ENCODE measurements at regions not wholly inside any gene's neighbourhood (a gene's known extent, or its start where the extent isn't known, plus 50 kb on each side); places are given as distances from the start of the nearest gene placed in this dataset.

DNA sequence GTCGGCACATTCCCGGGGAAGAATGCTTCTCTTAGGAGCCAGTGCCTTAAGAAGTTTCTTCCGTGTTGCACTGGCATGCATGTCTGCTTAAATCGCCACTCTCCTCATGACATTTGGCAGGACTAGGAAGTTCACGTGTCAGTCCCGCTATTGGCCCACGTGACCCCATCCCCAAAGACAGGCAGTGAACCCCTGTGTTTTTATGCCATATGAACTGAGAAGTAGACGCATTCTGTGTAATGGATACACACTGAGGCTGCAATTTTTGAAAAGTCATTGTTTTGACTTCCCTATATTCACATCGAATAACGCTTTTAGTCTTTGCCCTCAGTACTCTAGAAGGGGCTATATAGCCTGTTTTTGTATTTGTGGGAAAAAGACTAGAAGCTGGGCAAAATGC is 125.6 kb upstream of the TBL1XR1 start:
- Histone ChIP-seq H3K27me3 (ENCODE audit: insufficient read depth, low read length, poor library complexity, severe bottlenecking) (no peaks in the 10 kb centered on the region), H3K9me3 (ENCODE audit: insufficient read depth, low read depth, low read length) (no peaks in the 10 kb centered on the region), H3K4me2 (ENCODE audit: low read depth, low read length, poor library complexity, severe bottlenecking) (no peak overlapping the region), H3K9me2 (replicated peaks; ENCODE audit: low read depth, low read length) (no peaks in the 10 kb centered on the region), H3K4me3 (ENCODE audit: low read length, poor library complexity, severe bottlenecking) (no peak overlapping the region), H3F3A (ENCODE audit: low read depth) (peaks cover 8% of the 10 kb centered on the region; the same call in 1 of the 2 replicates), H2AFZ (ENCODE audit: low read length) (no peak overlapping the region), H3K4me1 (ENCODE audit: insufficient read depth, low read length, poor library complexity, severe bottlenecking) (peaks cover 35% of the 10 kb centered on the region), H3K79me2 (ENCODE audit: insufficient read depth, low read length) (no peaks in the 10 kb centered on the region), H3K9ac (ENCODE audit: low read depth, low read length, poor library complexity, severe bottlenecking) (no peak overlapping the region), H4K20me1 (ENCODE audit: insufficient read depth, low read length, poor library complexity, severe bottlenecking) (no peaks in the 10 kb centered on the region), H3K36me3 (ENCODE audit: insufficient read depth, low read length) (no peaks in the 10 kb centered on the region)
- TF ChIP-seq EZH2phosphoT487 (IDR thresholded peaks at IDR 0.05; ENCODE audit: borderline replicate concordance), result no peak
- TF ChIP-seq, protein P1, sequence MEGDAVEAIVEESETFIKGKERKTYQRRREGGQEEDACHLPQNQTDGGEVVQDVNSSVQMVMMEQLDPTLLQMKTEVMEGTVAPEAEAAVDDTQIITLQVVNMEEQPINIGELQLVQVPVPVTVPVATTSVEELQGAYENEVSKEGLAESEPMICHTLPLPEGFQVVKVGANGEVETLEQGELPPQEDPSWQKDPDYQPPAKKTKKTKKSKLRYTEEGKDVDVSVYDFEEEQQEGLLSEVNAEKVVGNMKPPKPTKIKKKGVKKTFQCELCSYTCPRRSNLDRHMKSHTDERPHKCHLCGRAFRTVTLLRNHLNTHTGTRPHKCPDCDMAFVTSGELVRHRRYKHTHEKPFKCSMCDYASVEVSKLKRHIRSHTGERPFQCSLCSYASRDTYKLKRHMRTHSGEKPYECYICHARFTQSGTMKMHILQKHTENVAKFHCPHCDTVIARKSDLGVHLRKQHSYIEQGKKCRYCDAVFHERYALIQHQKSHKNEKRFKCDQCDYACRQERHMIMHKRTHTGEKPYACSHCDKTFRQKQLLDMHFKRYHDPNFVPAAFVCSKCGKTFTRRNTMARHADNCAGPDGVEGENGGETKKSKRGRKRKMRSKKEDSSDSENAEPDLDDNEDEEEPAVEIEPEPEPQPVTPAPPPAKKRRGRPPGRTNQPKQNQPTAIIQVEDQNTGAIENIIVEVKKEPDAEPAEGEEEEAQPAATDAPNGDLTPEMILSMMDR (conservative IDR thresholded peaks at IDR 0.05; ENCODE audit: low read length), result no peak

DNA sequence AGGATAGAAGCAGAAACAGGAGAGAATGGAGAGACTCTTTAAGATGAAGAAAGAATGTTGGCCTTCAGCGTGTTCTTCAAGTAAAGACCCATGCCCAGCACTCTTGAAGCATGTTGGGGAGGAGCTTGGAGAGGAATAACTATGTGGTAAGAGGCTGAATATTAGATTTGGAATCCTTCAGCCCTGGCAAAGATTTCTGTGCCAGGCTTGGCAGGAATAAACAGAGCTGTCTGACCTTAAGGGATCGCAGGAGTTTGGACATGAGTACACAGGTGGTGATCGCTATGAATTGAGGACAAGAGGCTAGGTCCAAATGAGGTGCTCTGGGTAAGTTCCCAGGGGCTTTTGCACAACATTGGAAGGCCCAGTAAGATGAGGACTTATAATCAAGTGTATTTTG is 132.6 kb upstream of the TBL1XR1 start:
- no peak overlapping the region for H3K4me2 ChIP-seq (ENCODE audit: low read depth, low read length, poor library complexity, severe bottlenecking)
- peaks cover 36% of the 10 kb centered on the region for H3K4me1 ChIP-seq (ENCODE audit: insufficient read depth, low read length, poor library complexity, severe bottlenecking)
- H2AFZ ChIP-seq (ENCODE audit: low read length), result no peak overlapping the region
- H3K79me2 ChIP-seq (ENCODE audit: insufficient read depth, low read length), result no peaks in the 10 kb centered on the region
- H3K4me3 ChIP-seq (ENCODE audit: low read length, poor library complexity, severe bottlenecking), result no peak overlapping the region
- H3K27me3 ChIP-seq (ENCODE audit: insufficient read depth, low read length, poor library complexity, severe bottlenecking), result no peaks in the 10 kb centered on the region
- no peaks in the 10 kb centered on the region for H3F3A ChIP-seq (ENCODE audit: low read depth)
- H3K9ac ChIP-seq (ENCODE audit: low read depth, low read length, poor library complexity, severe bottlenecking), result no peak overlapping the region
- no peaks in the 10 kb centered on the region for H4K20me1 ChIP-seq (ENCODE audit: insufficient read depth, low read length, poor library complexity, severe bottlenecking)
- TF ChIP-seq EZH2phosphoT487 (IDR thresholded peaks at IDR 0.05; ENCODE audit: borderline replicate concordance), result no peak
- TF ChIP-seq, protein P1 (conservative IDR thresholded peaks at IDR 0.05; ENCODE audit: low read length), result no peak
- H3K36me3 ChIP-seq (ENCODE audit: insufficient read depth, low read length), result no peaks in the 10 kb centered on the region
- H3K9me2 ChIP-seq (replicated peaks; ENCODE audit: low read depth, low read length), result no peaks in the 10 kb centered on the region
- H3K9me3 ChIP-seq (ENCODE audit: insufficient read depth, low read depth, low read length), result no peaks in the 10 kb centered on the region

DNA sequence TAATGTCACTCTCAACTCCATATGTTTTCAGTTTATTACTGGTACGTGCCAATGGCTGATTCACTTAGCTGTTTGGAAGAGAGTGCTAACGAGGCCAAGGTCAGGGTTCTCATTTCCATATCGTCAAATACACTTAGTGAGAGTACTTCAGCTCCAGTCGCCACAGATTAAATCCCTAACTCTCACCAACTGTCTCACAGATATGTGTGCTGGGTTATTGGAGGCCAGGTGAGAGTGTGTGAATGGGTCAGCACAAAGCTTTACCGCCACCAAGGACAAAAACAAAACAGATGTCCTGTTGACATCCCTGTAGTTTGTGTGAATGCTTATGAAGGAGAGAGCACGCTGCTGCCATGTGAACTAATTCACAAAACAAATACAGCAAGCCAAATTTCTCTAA is 133.5 kb upstream of the TBL1XR1 start:
- H3K36me3 ChIP-seq (ENCODE audit: insufficient read depth, low read length), result no peaks in the 10 kb centered on the region
- H2AFZ ChIP-seq (ENCODE audit: low read length), result no peak overlapping the region
- no peaks in the 10 kb centered on the region for H3K9me2 ChIP-seq (replicated peaks; ENCODE audit: low read depth, low read length)
- TF ChIP-seq, protein P1 (conservative IDR thresholded peaks at IDR 0.05; ENCODE audit: low read length), result no peak
- no peak for TF ChIP-seq EZH2phosphoT487 (IDR thresholded peaks at IDR 0.05; ENCODE audit: borderline replicate concordance)
- H3K9ac ChIP-seq (ENCODE audit: low read depth, low read length, poor library complexity, severe bottlenecking), result no peak overlapping the region
- no peaks in the 10 kb centered on the region for H3K27me3 ChIP-seq (ENCODE audit: insufficient read depth, low read length, poor library complexity, severe bottlenecking)
- H3K79me2 ChIP-seq (ENCODE audit: insufficient read depth, low read length), result no peaks in the 10 kb centered on the region
- H3K9me3 ChIP-seq (ENCODE audit: insufficient read depth, low read depth, low read length), result no peaks in the 10 kb centered on the region
- H3K4me1 ChIP-seq (ENCODE audit: insufficient read depth, low read length, poor library complexity, severe bottlenecking), result peaks cover 38% of the 10 kb centered on the region
- H3K4me2 ChIP-seq (ENCODE audit: low read depth, low read length, poor library complexity, severe bottlenecking), result no peak overlapping the region
- H3K4me3 ChIP-seq (ENCODE audit: low read length, poor library complexity, severe bottlenecking), result no peak overlapping the region
- H4K20me1 ChIP-seq (ENCODE audit: insufficient read depth, low read length, poor library complexity, severe bottlenecking), result no peaks in the 10 kb centered on the region
- no peaks in the 10 kb centered on the region for H3F3A ChIP-seq (ENCODE audit: low read depth)

All from Loucy (cell line).